IPS-18a (cell line): ENCODE measurements at regions not wholly inside any gene's neighbourhood (a gene's known extent, or its start where the extent isn't known, plus 50 kb on each side); places are given as distances from the start of the nearest gene placed in this dataset.

Experiments used
- H3K27ac ChIP-seq: one replicate; pipeline ENCODE4 v1.5.1; 2013; ENCODE audit warnings: low read length
- H3K27me3 ChIP-seq: one replicate; pipeline ENCODE4 v1.6.1; 2013; ENCODE audit warnings: mild to moderate bottlenecking, low read length; ENCODE audit not compliant: control insufficient read depth, insufficient read depth
- H3K36me3 ChIP-seq: one replicate; pipeline ENCODE4 v1.6.1; 2013; ENCODE audit warnings: low read depth, low read length; ENCODE audit not compliant: control insufficient read depth
- H3K4me1 ChIP-seq: one replicate; pipeline ENCODE4 v1.6.1; 2013; ENCODE audit warnings: low read depth, low read length; ENCODE audit not compliant: control insufficient read depth
- H3K4me3 ChIP-seq: one replicate; pipeline ENCODE4 v1.5.1; 2013; ENCODE audit warnings: low read length
- H3K9ac ChIP-seq: one replicate; pipeline ENCODE4 v1.6.1; 2013; ENCODE audit warnings: mild to moderate bottlenecking, low read length, moderate library complexity
- H3K9me3 ChIP-seq: one replicate; pipeline ENCODE4 v1.6.1; 2013; ENCODE audit warnings: low read depth, low read length; ENCODE audit not compliant: control insufficient read depth

DNA sequence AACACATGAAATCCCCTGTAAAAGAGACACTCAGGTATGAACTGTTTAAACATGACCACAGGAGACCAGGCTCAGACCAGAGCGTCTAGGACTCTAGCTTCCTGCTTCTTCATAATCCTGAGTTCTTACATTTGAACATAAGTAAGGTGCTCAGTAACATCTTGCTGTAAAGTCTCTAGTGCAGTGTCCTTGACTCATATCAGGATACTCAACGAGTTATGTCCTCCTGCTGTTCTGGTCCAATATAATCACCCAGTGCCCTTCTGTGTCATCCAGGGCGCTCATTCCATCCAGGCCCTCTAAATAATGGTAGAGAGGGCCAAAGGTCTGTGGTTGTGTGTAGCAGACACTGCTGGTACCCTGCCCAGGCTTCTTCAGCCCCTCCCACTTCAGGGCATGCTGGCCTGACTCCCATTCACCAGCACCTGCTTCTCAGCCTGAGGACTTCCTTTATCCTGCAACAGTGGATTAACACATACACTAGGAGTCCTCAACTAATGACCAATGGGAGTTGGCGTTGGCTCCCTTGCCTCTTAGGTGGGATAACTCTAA is 66.8 kb upstream of the MOCS1 start:
- Histone ChIP-seq H3K27me3 (no peaks in the 10 kb centered on the region), H3K9ac (no peak overlapping the region), H3K36me3 (no peaks in the 10 kb centered on the region), H3K4me1 (no peaks in the 10 kb centered on the region), H3K27ac (no peak overlapping the region), H3K9me3 (peaks cover 9% of the 10 kb centered on the region), H3K4me3 (no peak overlapping the region)

DNA sequence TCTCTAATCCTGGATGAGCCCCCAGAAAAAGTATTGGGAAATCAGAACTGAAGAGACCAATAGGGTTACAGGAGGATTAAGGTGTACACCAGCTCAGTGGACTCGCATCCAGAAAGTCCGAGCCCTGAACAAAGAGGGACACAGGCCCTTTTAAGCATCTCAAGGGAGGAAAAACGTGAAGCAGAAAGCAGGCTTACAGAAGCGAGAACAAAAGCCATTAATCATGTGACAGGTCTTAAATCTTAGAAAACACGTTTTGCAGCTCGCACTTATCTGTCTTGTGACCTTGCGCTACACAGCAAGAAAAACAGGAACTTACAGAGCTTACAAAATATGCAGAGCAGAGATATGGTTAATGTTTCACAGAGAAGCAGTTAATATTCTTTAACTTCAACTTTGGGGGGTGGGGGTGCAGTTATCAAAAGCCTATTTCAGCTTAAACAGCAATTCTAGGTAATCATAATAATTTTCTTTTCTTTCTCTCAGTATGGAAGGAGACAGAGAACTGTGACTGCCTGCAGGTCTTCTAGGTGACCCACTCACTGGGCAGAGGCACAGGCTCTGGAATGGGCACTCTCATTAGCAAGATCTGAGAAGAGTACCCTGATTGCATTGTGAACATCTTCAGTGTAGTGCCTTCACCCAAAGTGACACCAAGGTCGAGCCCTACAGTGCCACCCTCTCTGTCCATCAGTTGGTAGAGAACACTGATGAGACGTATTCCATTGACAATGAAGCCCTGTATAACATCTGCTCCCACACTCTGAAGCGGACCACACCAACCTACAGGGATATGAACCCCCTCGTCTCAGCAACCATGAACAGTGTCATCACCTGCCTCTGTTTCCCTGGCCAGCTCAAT is 65.0 kb upstream of the MOCS1 start:
- peaks cover 9% of the 10 kb centered on the region for H3K9me3 ChIP-seq

DNA sequence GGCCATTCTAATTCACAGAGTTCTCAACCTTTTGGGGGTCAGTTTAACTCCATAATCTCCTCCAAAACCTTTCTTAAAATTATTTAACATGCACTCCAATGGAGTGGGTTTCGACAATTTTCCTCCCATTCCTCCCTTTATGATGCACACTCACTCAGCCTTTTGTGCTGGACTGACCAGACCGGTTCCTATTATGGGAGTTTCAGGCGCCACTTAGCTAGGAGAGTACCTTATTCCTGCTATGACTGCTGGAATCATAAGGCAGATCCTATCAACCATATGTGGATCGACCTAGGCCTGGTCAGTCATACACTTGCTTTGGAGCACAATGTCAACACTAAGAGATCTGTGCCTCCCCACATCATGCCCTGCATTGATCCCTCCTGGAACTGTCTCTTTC is 63.9 kb upstream of the MOCS1 start:
- Histone ChIP-seq H3K9me3 (peaks cover 9% of the 10 kb centered on the region), H3K4me3 (no peak overlapping the region), H3K4me1 (no peaks in the 10 kb centered on the region), H3K9ac (no peak overlapping the region), H3K36me3 (no peaks in the 10 kb centered on the region), H3K27me3 (no peaks in the 10 kb centered on the region), H3K27ac (no peak overlapping the region)

More for the DNA sequence above, 65.0 kb upstream of the MOCS1 start:
- H3K27me3 ChIP-seq, result no peaks in the 10 kb centered on the region
- no peak overlapping the region for H3K9ac ChIP-seq
- H3K36me3 ChIP-seq, result no peaks in the 10 kb centered on the region
- H3K4me3 ChIP-seq, result no peak overlapping the region
- H3K4me1 ChIP-seq, result no peaks in the 10 kb centered on the region
- no peak overlapping the region for H3K27ac ChIP-seq

GRCh38 chr6:39997101-39997635 is 62.9 kb upstream of the MOCS1 start:
- H3K27me3 ChIP-seq, result no peaks in the 10 kb centered on the region
- peaks cover 18% of the 10 kb centered on the region for H3K9me3 ChIP-seq

GRCh38 chr6:39995633-39996032 is 61.4 kb upstream of the MOCS1 start:
- Histone ChIP-seq H3K9me3 (peaks cover 18% of the 10 kb centered on the region), H3K27ac (no peak overlapping the region), H3K4me1 (no peaks in the 10 kb centered on the region), H3K9ac (no peak overlapping the region), H3K36me3 (no peaks in the 10 kb centered on the region), H3K27me3 (no peaks in the 10 kb centered on the region), H3K4me3 (no peak overlapping the region)

More at GRCh38 chr6:39997101-39997635, 62.9 kb upstream of the MOCS1 start:
- Histone ChIP-seq H3K4me1 (no peaks in the 10 kb centered on the region), H3K36me3 (no peaks in the 10 kb centered on the region), H3K4me3 (no peak overlapping the region), H3K9ac (no peak overlapping the region), H3K27ac (no peak overlapping the region)

GRCh38 chr6:39992861-39993622 is 58.8 kb upstream of the MOCS1 start:
- no peaks in the 10 kb centered on the region for H3K4me1 ChIP-seq
- H3K27me3 ChIP-seq, result no peaks in the 10 kb centered on the region
- no peaks in the 10 kb centered on the region for H3K36me3 ChIP-seq
- H3K9me3 ChIP-seq, result peaks cover 10% of the 10 kb centered on the region
- no peak overlapping the region for H3K27ac ChIP-seq
- H3K9ac ChIP-seq, result no peak overlapping the region
- no peak overlapping the region for H3K4me3 ChIP-seq
